ENCODE measurements at regions not wholly inside any gene's neighbourhood (a gene's known extent, or its start where the extent isn't known, plus 50 kb on each side); places are given as distances from the start of the nearest gene placed in this dataset.

GRCh38 chr1:58903514-58904298 is 119.9 kb upstream of the JUN start:
- peak overlapping the region; percentile 36 for H3K4me3 ChIP-seq (ENCODE audit: low read length)
- DNase-seq (ENCODE audit: low read depth): peak; percentile 84
- no peak for TF ChIP-seq CTCF (IDR thresholded peaks at IDR 0.05; ENCODE audit: insufficient read depth, low read depth, low read length, missing control alignments)

GRCh38 chr1:58904299-58905125 is 120.7 kb upstream of the JUN start:
- peak overlapping the region; percentile 36 for H3K4me3 ChIP-seq (ENCODE audit: low read length)
- DNase-seq (ENCODE audit: low read depth): no peak
- no peak for TF ChIP-seq CTCF (IDR thresholded peaks at IDR 0.05; ENCODE audit: insufficient read depth, low read depth, low read length, missing control alignments)

GRCh38 chr1:58905126-58905490 is 121.3 kb upstream of the JUN start:
- no peak for DNase-seq (ENCODE audit: low read depth)
- no peak overlapping the region for H3K4me3 ChIP-seq (ENCODE audit: low read length)
- TF ChIP-seq CTCF (IDR thresholded peaks at IDR 0.05; ENCODE audit: insufficient read depth, low read depth, low read length, missing control alignments): no peak

- no peak for DNase-seq (ENCODE audit: low read depth)
- no peak for TF ChIP-seq CTCF (IDR thresholded peaks at IDR 0.05; ENCODE audit: insufficient read depth, low read depth, low read length, missing control alignments)
- H3K4me3 ChIP-seq (ENCODE audit: low read length): no peak overlapping the region
Observed at GRCh38 chr1:58905628-58906221, 121.9 kb upstream of the JUN start.

GRCh38 chr1:58907398-58907797 is 123.6 kb upstream of the JUN start:
- no peak for TF ChIP-seq CTCF (IDR thresholded peaks at IDR 0.05; ENCODE audit: insufficient read depth, low read depth, low read length, missing control alignments)
- no peak overlapping the region for H3K4me3 ChIP-seq (ENCODE audit: low read length)
- DNase-seq (ENCODE audit: low read depth): no peak

- DNase-seq (ENCODE audit: low read depth): peak; percentile 93
- no peak for TF ChIP-seq CTCF (IDR thresholded peaks at IDR 0.05; ENCODE audit: insufficient read depth, low read depth, low read length, missing control alignments)
Observed at GRCh38 chr1:58908561-58909560, 125.0 kb upstream of the JUN start.

More at GRCh38 chr1:58908561-58909560, 125.0 kb upstream of the JUN start:
- H3K4me3 ChIP-seq (ENCODE audit: low read length): no peak overlapping the region
